HepG2 (cell line): ENCODE measurements at regions not wholly inside any gene's neighbourhood (a gene's known extent, or its start where the extent isn't known, plus 50 kb on each side); places are given as distances from the start of the nearest gene placed in this dataset.

Source experiments
- ATAC-seq: fragments of 200-7000 bp; cut with Tn5 transposase; 3 replicates; pipeline ENCODE4 v1.9.1; 2020; ENCODE audit warnings: mild to moderate bottlenecking, moderate library complexity
- BruUV-seq: library from RNA; stranded (reverse); fragments of 400-500 nt; replicated peaks from 2 replicates; lab custom pipeline; 2021; lab: Mats Ljungman, UMichigan
- CTCF ChIA-PET: fragments of 300-600 bp; formaldehyde crosslinking; extraction: SDS; loops from one replicate; lab custom pipeline; 2021; ENCODE audit warnings: low total read pairs, inconsistent platforms, low intra/inter-chr PET ratio; lab: Yijun Ruan, JAX
- POLR2A ChIA-PET: fragments of 350-600 bp; sonication (Branson Sonifier 250); formaldehyde crosslinking; loops from one replicate; lab custom pipeline; 2020; ENCODE audit warnings: antibody characterized with exemption, inconsistent platforms; lab: Yijun Ruan, JAX
- DNase-seq: peaks from one replicate; pipeline ENCODE4 v3.0.0-alpha.2; 2015; ENCODE audit warnings: low spot score
- FAIRE-seq: peaks from 3 replicates; lab custom pipeline; 2011; peaks lifted over from hg19 to GRCh38; lab: Jason Lieb, UNC
- H2AFZ ChIP-seq: one replicate; pipeline ENCODE4 v1.6.1; 2011; ENCODE audit warnings: low read length, inconsistent platforms
- H3K27ac ChIP-seq: fragments of 300-600 bp; 3 replicates; pipeline ENCODE4 v1.8.0; 2011; ENCODE audit warnings: mixed run types, mild to moderate bottlenecking, mixed read lengths, low read length, inconsistent platforms; ENCODE audit not compliant: insufficient read depth; ENCODE audit errors: extremely low read length
- H3K27me3 ChIP-seq, 2 experiments: fragments of 200-600 bp in 1 of 2; 2 replicates in 1 of 2; 3 replicates in 1 of 2; pipeline versions ENCODE4 v1.6.0 to v1.8.0; 2011; ENCODE audit warnings: low read length in 2 of 2, mild to moderate bottlenecking in 2 of 2, moderate library complexity in 2 of 2, inconsistent platforms in 1 of 2; ENCODE audit not compliant: insufficient read depth in 2 of 2, control insufficient read depth in 1 of 2
- H3K36me3 ChIP-seq, 2 experiments: fragments of 200-600 bp in 1 of 2; replicated peaks in 1 of 2; 2 replicates in 1 of 2; 3 replicates in 1 of 2; pipeline versions ENCODE4 v1.5.1 to v1.8.0; 2011; ENCODE audit warnings: low read length in 2 of 2, inconsistent platforms in 1 of 2; ENCODE audit not compliant: insufficient read depth in 2 of 2, control insufficient read depth in 1 of 2
- H3K4me1 ChIP-seq: 2 replicates; pipeline ENCODE4 v1.5.1; 2012; ENCODE audit warnings: low read length, inconsistent platforms; ENCODE audit not compliant: insufficient read depth
- H3K4me2 ChIP-seq: 2 replicates; pipeline ENCODE4 v1.6.0; 2011; ENCODE audit warnings: low read depth, low read length, inconsistent platforms
- H3K4me3 ChIP-seq, 3 experiments: fragments of 200-600 bp in 1 of 3; sonication (generic), shearing (Covaris generic) in 1 of 3; replicated peaks in 1 of 3; 2 replicates each; pipeline ENCODE4 v1.5.1; 2011 to 2016; ENCODE audit warnings: low read length in 3 of 3, inconsistent platforms in 2 of 3, low read depth in 2 of 3, mild to moderate bottlenecking in 2 of 3, control low read depth in 1 of 3, mixed read lengths in 1 of 3; ENCODE audit not compliant: insufficient read depth in 1 of 3
- H3K79me2 ChIP-seq: one replicate; pipeline ENCODE4 v1.6.1; 2011; ENCODE audit warnings: low read length, inconsistent platforms; ENCODE audit not compliant: insufficient read depth
- H3K9ac ChIP-seq: 2 replicates; pipeline ENCODE4 v1.6.0; 2011; ENCODE audit warnings: mild to moderate bottlenecking, low read depth, low read length, inconsistent platforms; ENCODE audit not compliant: insufficient read depth
- H3K9me3 ChIP-seq: 2 replicates; pipeline ENCODE4 v1.5.1; 2012; ENCODE audit warnings: mild to moderate bottlenecking, low read length
- H4K20me1 ChIP-seq: 2 replicates; pipeline ENCODE4 v1.6.0; 2011; ENCODE audit warnings: inconsistent platforms, mild to moderate bottlenecking, low read length, moderate library complexity; ENCODE audit not compliant: insufficient read depth
- GABPB1 ChIP-seq: IDR thresholded peaks from 2 replicates; pipeline ENCODE4 v1.6.1; 2016; ENCODE audit warnings: mild to moderate bottlenecking, missing genetic modification reagents, moderate library complexity, missing compliant biosample characterization
- KMT2B ChIP-seq: IDR thresholded peaks from 2 replicates; pipeline ENCODE4 v1.6.1; 2016; ENCODE audit warnings: missing genetic modification reagents, missing compliant biosample characterization
- MEIS1 ChIP-seq: sonication (generic); formaldehyde crosslinking; IDR thresholded peaks from 2 replicates; pipeline ENCODE4 v1.9.0; 2021; ENCODE audit warnings: mild to moderate bottlenecking, missing genetic modification reagents, moderate library complexity, borderline replicate concordance
- MXD1 ChIP-seq: sonication (generic); formaldehyde crosslinking; IDR thresholded peaks from 2 replicates; pipeline ENCODE4 v1.4.0; 2020; ENCODE audit warnings: mild to moderate bottlenecking, missing genetic modification reagents
- MXI1 ChIP-seq: IDR thresholded peaks from 3 replicates; pipeline ENCODE4 v1.6.1; 2012; ENCODE audit warnings: low read depth, low read length, inconsistent platforms, borderline replicate concordance
- MZF1 ChIP-seq: sonication (generic); formaldehyde crosslinking; IDR thresholded peaks from 2 replicates; pipeline ENCODE4 v1.8.1; 2023; ENCODE audit warnings: mild to moderate bottlenecking, missing genetic modification reagents, borderline replicate concordance
- NCOA1 ChIP-seq: sonication (generic); formaldehyde crosslinking; IDR thresholded peaks from 2 replicates; pipeline ENCODE4 v1.9.0; 2021; ENCODE audit warnings: missing genetic modification reagents
- NR2F1 ChIP-seq, 2 experiments: fragments of 450-650 bp in 1 of 2; formaldehyde crosslinking in 1 of 2; IDR thresholded peaks; 2 replicates each; pipeline versions ENCODE4 v1.5.0 to v1.6.1; 2016 to 2020; ENCODE audit warnings: mild to moderate bottlenecking in 1 of 2, missing compliant biosample characterization in 1 of 2, missing genetic modification reagents in 1 of 2, moderate library complexity in 1 of 2
- POLR2A ChIP-seq, 2 experiments: IDR thresholded peaks; 2 replicates each; pipeline ENCODE4 v1.6.1; 2011; ENCODE audit warnings: low read depth in 2 of 2, low read length in 2 of 2, mild to moderate bottlenecking in 1 of 2, moderate library complexity in 1 of 2; ENCODE audit not compliant: insufficient read depth in 1 of 2
- THRA ChIP-seq: sonication (generic); formaldehyde crosslinking; IDR thresholded peaks from 2 replicates; pipeline ENCODE4 v1.4.0; 2020; ENCODE audit warnings: missing genetic modification reagents, borderline replicate concordance
- ZEB1 ChIP-seq: IDR thresholded peaks from 2 replicates; pipeline ENCODE4 v1.6.1; 2012; ENCODE audit warnings: mild to moderate bottlenecking, low read depth, inconsistent platforms; ENCODE audit not compliant: insufficient replicate concordance
- ZKSCAN5 ChIP-seq: sonication (generic); formaldehyde crosslinking; IDR thresholded peaks from 2 replicates; pipeline ENCODE4 v1.5.1; 2020; ENCODE audit warnings: mild to moderate bottlenecking, missing genetic modification reagents
- ZNF138 ChIP-seq: sonication (generic); formaldehyde crosslinking; IDR thresholded peaks from 2 replicates; pipeline ENCODE4 v1.5.0; 2020; ENCODE audit warnings: mild to moderate bottlenecking, low read depth, missing genetic modification reagents
- ZNF512B ChIP-seq: sonication (generic); formaldehyde crosslinking; IDR thresholded peaks from 2 replicates; pipeline ENCODE4 v1.5.1; 2020; ENCODE audit warnings: missing genetic modification reagents, mild to moderate bottlenecking, borderline replicate concordance
- ZNF780A ChIP-seq: sonication (generic); formaldehyde crosslinking; IDR thresholded peaks from 2 replicates; pipeline ENCODE4 v1.8.0; 2022; ENCODE audit warnings: mild to moderate bottlenecking, missing genetic modification reagents, moderate library complexity
- WGBS: methylation state at CpG from one replicate; pipeline ENCODE4 v1.1.6; 2017; ENCODE audit warnings: low lambda C conversion rate; 5-methylcytosine and 5-hydroxymethylcytosine counted together
- in situ Hi-C: cut with HindIII; loops from 2 replicates; pipeline ENCODE4 v1.10.0; 2017; ENCODE audit warnings: low pct_unique_long_range_greater_than_20kb; ENCODE audit not compliant: extremely low pct_ligation_motif_present
- intact Hi-C: fragments of 100-400 bp; cut with micrococcal nuclease; formaldehyde crosslinking; loops from one replicate; pipeline ENCODE4 v1.10.0; 2022; ENCODE audit not compliant: unreplicated experiment

GRCh38 chr4:30828264-30828926 is 108.2 kb downstream of the PCDH7 start:
- DNase-seq (no peak), ATAC-seq (no peak), FAIRE-seq (no peak)
- Histone ChIP-seq H3K4me2 (no peak overlapping the region), H3K9me3 (no peaks in the 10 kb centered on the region), H4K20me1 (no peaks in the 10 kb centered on the region), H3K36me3 (no peaks in the 10 kb centered on the region), H3K27ac (no peak overlapping the region), H3K9ac (no peak overlapping the region), H3K27me3 (no peaks in the 10 kb centered on the region), H2AFZ (no peak overlapping the region), H3K4me3 (no peak overlapping the region), H3K4me1 (no peaks in the 10 kb centered on the region), H3K79me2 (no peaks in the 10 kb centered on the region)
- BruUV-seq: no TSS peak
- POLR2A ChIA-PET: no interaction called here
- intact Hi-C loops (no loop called here), in situ Hi-C loops (no loop called here)
- CTCF ChIA-PET: no interaction called here
- TF ChIP-seq ZNF138 (CRISPR knock-in tag): no peak
- 4% methylated on average over 5 of the region's 5 CpGs for WGBS

- in situ Hi-C loops (no loop called here), intact Hi-C loops (no loop called here)
- Histone ChIP-seq H3K27ac (no peak overlapping the region), H3K4me2 (no peak overlapping the region), H3K9me3 (no peaks in the 10 kb centered on the region), H3K4me3 (no peak overlapping the region), H2AFZ (no peak overlapping the region), H3K4me1 (no peaks in the 10 kb centered on the region), H3K9ac (no peak overlapping the region), H3K79me2 (no peaks in the 10 kb centered on the region), H4K20me1 (no peaks in the 10 kb centered on the region), H3K36me3 (no peaks in the 10 kb centered on the region), H3K27me3 (no peaks in the 10 kb centered on the region)
- ATAC-seq (no peak), FAIRE-seq (no peak), DNase-seq (no peak)
- 29% methylated on average over 2 of the region's 2 CpGs for WGBS
- ChIA-PET POLR2A (no interaction called here), CTCF (no interaction called here)
- no TSS peak for BruUV-seq
- TF ChIP-seq THRA (CRISPR knock-in tag) (no peak), MZF1 (CRISPR knock-in tag) (no peak), KMT2B (CRISPR knock-in tag) (no peak), ZEB1 (no peak), MEIS1 (CRISPR knock-in tag) (no peak), ZNF780A (CRISPR knock-in tag) (no peak), ZKSCAN5 (CRISPR knock-in tag) (no peak), POLR2A (IDR thresholded peaks at IDR 0.05; ENCODE audit: insufficient read depth in 1 of 2, low read depth in 2 of 2, low read length in 2 of 2) (no peak), NR2F1 (CRISPR knock-in tag; IDR thresholded peaks at IDR 0.05) (no peak), NCOA1 (CRISPR knock-in tag) (no peak), ZNF512B (CRISPR knock-in tag) (no peak), GABPB1 (CRISPR knock-in tag) (no peak), MXD1 (CRISPR knock-in tag) (no peak), MXI1 (no peak)
These were observed 112.5 kb downstream of the PCDH7 start for GRCh38 chr4:30832639-30833038.
